ENCODE measurements at regions not wholly inside any gene's neighbourhood (a gene's known extent, or its start where the extent isn't known, plus 50 kb on each side); places are given as distances from the start of the nearest gene placed in this dataset.

GRCh38 chr2:219959471-219959870 is 332.0 kb downstream of the SLC4A3 start:
- no peak overlapping the region for H3K4me3 ChIP-seq
- H3K9me3 ChIP-seq (replicated peaks): peaks cover 19% of the 10 kb centered on the region
- TF ChIP-seq CTCF (IDR thresholded peaks at IDR 0.05; ENCODE audit: borderline replicate concordance): no peak
- H3K27me3 ChIP-seq (ENCODE audit: low read depth): no peaks in the 10 kb centered on the region
- H3K4me1 ChIP-seq: no peaks in the 10 kb centered on the region
- H3K27ac ChIP-seq (replicated peaks): no peak overlapping the region
- no peaks in the 10 kb centered on the region for H3K36me3 ChIP-seq
- DNase-seq: no peak
- intact Hi-C loops (cut with micrococcal nuclease): no loop called here

- Histone ChIP-seq H3K9me3 (replicated peaks) (peaks cover 9% of the 10 kb centered on the region), H3K27me3 (ENCODE audit: low read depth) (no peaks in the 10 kb centered on the region)
- intact Hi-C loops (cut with micrococcal nuclease): no loop called here
Measured at GRCh38 chr2:219961947-219962498, 334.6 kb downstream of the SLC4A3 start.

GRCh38 chr2:219962801-219963200 is 335.4 kb downstream of the SLC4A3 start:
- Histone ChIP-seq H3K9me3 (replicated peaks) (peaks cover under 1% of the 10 kb centered on the region), H3K27me3 (ENCODE audit: low read depth) (no peaks in the 10 kb centered on the region), H3K27ac (replicated peaks) (no peak overlapping the region), H3K4me1 (no peaks in the 10 kb centered on the region), H3K4me3 (no peak overlapping the region), H3K36me3 (no peaks in the 10 kb centered on the region)
- no peak for TF ChIP-seq CTCF (IDR thresholded peaks at IDR 0.05; ENCODE audit: borderline replicate concordance)
- no peak for DNase-seq
- intact Hi-C loops (cut with micrococcal nuclease): no loop called here

More at GRCh38 chr2:219961947-219962498, 334.6 kb downstream of the SLC4A3 start:
- H3K27ac ChIP-seq (replicated peaks): no peak overlapping the region
- no peaks in the 10 kb centered on the region for H3K4me1 ChIP-seq
- no peak for TF ChIP-seq CTCF (IDR thresholded peaks at IDR 0.05; ENCODE audit: borderline replicate concordance)
- DNase-seq: no peak
- no peaks in the 10 kb centered on the region for H3K36me3 ChIP-seq
- no peak overlapping the region for H3K4me3 ChIP-seq

GRCh38 chr2:219965287-219966194 is 338.1 kb downstream of the SLC4A3 start:
- Histone ChIP-seq H3K27me3 (ENCODE audit: low read depth) (no peaks in the 10 kb centered on the region), H3K4me1 (no peaks in the 10 kb centered on the region), H3K36me3 (no peaks in the 10 kb centered on the region), H3K9me3 (replicated peaks) (no peaks in the 10 kb centered on the region), H3K4me3 (no peak overlapping the region), H3K27ac (replicated peaks) (no peak overlapping the region)
- no peak for DNase-seq
- TF ChIP-seq CTCF (IDR thresholded peaks at IDR 0.05; ENCODE audit: borderline replicate concordance): no peak
- intact Hi-C loops (cut with micrococcal nuclease): no loop called here

GRCh38 chr2:219967247-219968245 is 340.1 kb downstream of the SLC4A3 start:
- H3K36me3 ChIP-seq: no peaks in the 10 kb centered on the region
- no peaks in the 10 kb centered on the region for H3K9me3 ChIP-seq (replicated peaks)
- TF ChIP-seq CTCF (IDR thresholded peaks at IDR 0.05; ENCODE audit: borderline replicate concordance): no peak
- no peak for DNase-seq
- H3K27ac ChIP-seq (replicated peaks): no peak overlapping the region
- H3K4me3 ChIP-seq: no peak overlapping the region
- H3K4me1 ChIP-seq: no peaks in the 10 kb centered on the region
- intact Hi-C loops (cut with micrococcal nuclease): no loop called here
- no peaks in the 10 kb centered on the region for H3K27me3 ChIP-seq (ENCODE audit: low read depth)
